ENCODE measurements at regions not wholly inside any gene's neighbourhood (a gene's known extent, or its start where the extent isn't known, plus 50 kb on each side); places are given as distances from the start of the nearest gene placed in this dataset.

DNA sequence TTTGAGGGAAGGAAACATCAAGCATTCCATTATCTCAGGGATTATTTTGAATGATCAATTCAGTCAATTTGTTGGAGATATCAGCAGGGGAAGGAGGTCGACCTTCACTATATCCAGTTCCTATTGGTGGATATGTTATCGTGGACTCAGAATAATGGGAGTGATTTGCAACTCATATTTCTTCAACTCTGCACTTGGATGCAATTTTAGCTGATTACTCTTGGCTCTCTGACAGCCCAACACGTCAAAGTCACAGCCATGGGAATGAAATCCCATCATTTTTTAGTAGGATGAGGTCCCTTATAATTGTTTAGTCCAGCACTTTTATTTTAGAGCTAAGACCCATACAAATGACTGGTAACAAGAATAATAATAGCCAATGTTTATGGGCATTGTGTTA, 371.8 kb upstream of the RPS23 start:
- TF ChIP-seq TAF1 (IDR thresholded peaks at IDR 0.05; ENCODE audit: low read depth, low read length) (no peak), POLR2A (IDR thresholded peaks at IDR 0.05; ENCODE audit: low read depth, low read length) (no peak), POLR2AphosphoS5 (IDR thresholded peaks at IDR 0.05; ENCODE audit: low read depth, low read length) (no peak), SPI1 (IDR thresholded peaks at IDR 0.05; ENCODE audit: low read depth, low read length) (no peak), POU2F2 (IDR thresholded peaks at IDR 0.05; ENCODE audit: low read depth, low read length) (no peak), PAX5 (IDR thresholded peaks at IDR 0.05; ENCODE audit: insufficient read depth, low read length, severe bottlenecking) (no peak)
